H1 (cell line): ENCODE measurements at regions not wholly inside any gene's neighbourhood (a gene's known extent, or its start where the extent isn't known, plus 50 kb on each side); places are given as distances from the start of the nearest gene placed in this dataset.

Source experiments
- CTCF ChIA-PET: fragments of 300-600 bp; sonication (Branson Sonifier 250); formaldehyde crosslinking; loops from one replicate; lab custom pipeline; 2021; ENCODE audit not compliant: partially characterized antibody; lab: Charles Lee
- POLR2A ChIA-PET: fragments of 300-600 bp; sonication (Branson Sonifier 250); formaldehyde crosslinking; loops from one replicate; lab custom pipeline; 2021; ENCODE audit warnings: inconsistent platforms; ENCODE audit not compliant: partially characterized antibody; lab: Charles Lee
- DNase-seq, 2 experiments: peaks; one replicate each; pipeline versions ENCODE4 v3.0.0 to v3.0.0-alpha.2; 2010 to 2022; ENCODE audit warnings: low spot score in 2 of 2, low read depth in 1 of 2, mixed read lengths in 1 of 2
- FAIRE-seq: peaks from 2 replicates; lab custom pipeline; 2011; peaks lifted over from hg19 to GRCh38; lab: Jason Lieb, UNC
- H2AFZ ChIP-seq: 2 replicates; pipeline ENCODE4 v1.8.1; 2012; ENCODE audit warnings: low read length, inconsistent platforms
- H2AK5ac ChIP-seq: 2 replicates; pipeline ENCODE4 v1.6.1; 2013; ENCODE audit warnings: low read depth, low read length
- H2BK120ac ChIP-seq: replicated peaks from 2 replicates; pipeline ENCODE3; 2013; ENCODE audit warnings: low read depth, low read length, inconsistent platforms
- H2BK12ac ChIP-seq: 2 replicates; pipeline ENCODE4 v1.6.1; 2013; ENCODE audit warnings: low read depth, low read length
- H2BK15ac ChIP-seq: 2 replicates; pipeline ENCODE4 v1.6.1; 2013; ENCODE audit warnings: low read length
- H2BK20ac ChIP-seq: 2 replicates; pipeline ENCODE4 v1.6.1; 2013; ENCODE audit warnings: low read length
- H2BK5ac ChIP-seq: 2 replicates; pipeline ENCODE4 v1.6.1; 2013; ENCODE audit warnings: low read depth, low read length
- H3K14ac ChIP-seq: 2 replicates; pipeline ENCODE4 v1.6.1; 2013; ENCODE audit warnings: inconsistent platforms; ENCODE audit not compliant: insufficient read length
- H3K18ac ChIP-seq: 2 replicates; pipeline ENCODE4 v1.6.1; 2013; ENCODE audit warnings: low read length; ENCODE audit errors: extremely low read depth
- H3K23ac ChIP-seq: 2 replicates; pipeline ENCODE4 v1.6.1; 2013; ENCODE audit warnings: inconsistent platforms; ENCODE audit not compliant: insufficient read length
- H3K23me2 ChIP-seq: 2 replicates; pipeline ENCODE4 v1.6.1; 2013; ENCODE audit warnings: low read depth, low read length
- H3K27ac ChIP-seq: 2 replicates; pipeline ENCODE4 v1.6.1; 2011; ENCODE audit warnings: low read depth, low read length, inconsistent platforms
- H3K27me3 ChIP-seq, 4 experiments: replicated peaks in 1 of 4; 1 replicate in 1 of 4; 2 replicates in 3 of 4; pipeline versions ENCODE4 v1.6.1 to v1.8.1; 2011 to 2013; ENCODE audit warnings: low read length in 3 of 4, mild to moderate bottlenecking in 3 of 4, inconsistent platforms in 2 of 4, mixed read lengths in 2 of 4, moderate library complexity in 1 of 4; ENCODE audit not compliant: control insufficient read depth in 3 of 4, insufficient read depth in 3 of 4; ENCODE audit errors: extremely low read depth in 1 of 4
- H3K36me3 ChIP-seq, 4 experiments: 2 replicates each; pipeline versions ENCODE4 v1.6.1 to v1.8.1; 2011 to 2013; ENCODE audit warnings: mild to moderate bottlenecking in 4 of 4, low read length in 3 of 4, moderate library complexity in 2 of 4, control low read depth in 1 of 4, inconsistent platforms in 1 of 4; ENCODE audit not compliant: insufficient read depth in 4 of 4, control insufficient read depth in 2 of 4
- H3K4ac ChIP-seq: replicated peaks from 2 replicates; pipeline ENCODE3; 2013; ENCODE audit warnings: low read length, low read depth, mixed read lengths, inconsistent platforms; ENCODE audit not compliant: insufficient read length
- H3K4me1 ChIP-seq, 4 experiments: replicated peaks in 1 of 4; 1 replicate in 1 of 4; 2 replicates in 3 of 4; pipeline versions ENCODE4 v1.6.1 to v1.8.1; 2011 to 2013; ENCODE audit warnings: low read length in 3 of 4, inconsistent platforms in 2 of 4, mixed read lengths in 1 of 4; ENCODE audit not compliant: insufficient read depth in 4 of 4, control insufficient read depth in 3 of 4
- H3K4me2 ChIP-seq, 2 experiments: 2 replicates each; pipeline versions ENCODE4 v1.6.1 to v1.8.1; 2011 to 2013; ENCODE audit warnings: low read depth in 2 of 2, low read length in 2 of 2, control low read depth in 1 of 2, inconsistent platforms in 1 of 2, mild to moderate bottlenecking in 1 of 2; ENCODE audit not compliant: insufficient read depth in 1 of 2
- H3K4me3 ChIP-seq, 4 experiments: fragments of 200-600, 300-600 bp in 1 of 4; sonication (generic), shearing (Covaris generic), sonication (Bioruptor Twin) in 1 of 4; 2 replicates each; pipeline versions ENCODE4 v1.5.1 to v1.8.1; 2011 to 2016; ENCODE audit warnings: low read length in 4 of 4, low read depth in 3 of 4, control low read depth in 2 of 4, inconsistent platforms in 2 of 4, mild to moderate bottlenecking in 2 of 4, mixed read lengths in 1 of 4, moderate library complexity in 1 of 4; ENCODE audit not compliant: insufficient read depth in 2 of 4; ENCODE audit errors: extremely low read depth in 1 of 4
- H3K56ac ChIP-seq: replicated peaks from 2 replicates; pipeline ENCODE3; 2013; ENCODE audit warnings: low read depth, mild to moderate bottlenecking, mixed read lengths, low read length, inconsistent platforms; ENCODE audit not compliant: insufficient read length
- H3K79me1 ChIP-seq: 2 replicates; pipeline ENCODE4 v1.6.1; 2013; ENCODE audit warnings: low read depth, low read length, control low read depth
- H3K79me2 ChIP-seq, 2 experiments: 2 replicates each; pipeline versions ENCODE4 v1.6.1 to v1.8.1; 2012 to 2013; ENCODE audit warnings: low read length in 2 of 2, mild to moderate bottlenecking in 2 of 2, inconsistent platforms in 1 of 2; ENCODE audit not compliant: insufficient read depth in 2 of 2, control insufficient read depth in 1 of 2
- H3K9ac ChIP-seq, 4 experiments: replicated peaks in 1 of 4; 1 replicate in 1 of 4; 2 replicates in 3 of 4; pipeline versions ENCODE4 v1.6.1 to v1.8.1; 2011 to 2013; ENCODE audit warnings: low read depth in 3 of 4, low read length in 3 of 4, control low read depth in 2 of 4, mild to moderate bottlenecking in 2 of 4, moderate library complexity in 2 of 4, inconsistent platforms in 1 of 4; ENCODE audit errors: extremely low read depth in 1 of 4
- H3K9me3 ChIP-seq, 2 experiments: 2 replicates each; pipeline versions ENCODE4 v1.6.1 to v1.8.1; 2012 to 2013; ENCODE audit warnings: mild to moderate bottlenecking in 2 of 2, moderate library complexity in 2 of 2, control low read depth in 1 of 2, inconsistent platforms in 1 of 2, low read depth in 1 of 2, low read length in 1 of 2, mixed read lengths in 1 of 2; ENCODE audit not compliant: insufficient read depth in 2 of 2
- H4K20me1 ChIP-seq, 2 experiments: replicated peaks in 1 of 2; 2 replicates each; pipeline versions ENCODE3 to v1.8.1; 2011 to 2013; ENCODE audit warnings: inconsistent platforms in 2 of 2, low read length in 2 of 2, mild to moderate bottlenecking in 1 of 2; ENCODE audit not compliant: insufficient read depth in 2 of 2, control insufficient read depth in 1 of 2
- H4K5ac ChIP-seq: 2 replicates; pipeline ENCODE4 v1.6.1; 2013; ENCODE audit warnings: low read length, low read depth, mixed read lengths, inconsistent platforms; ENCODE audit not compliant: insufficient read length
- H4K8ac ChIP-seq: 2 replicates; pipeline ENCODE4 v1.8.0; 2013; ENCODE audit warnings: mild to moderate bottlenecking, moderate library complexity, low read length, inconsistent platforms; ENCODE audit not compliant: insufficient read depth; ENCODE audit errors: extremely low read depth
- H4K91ac ChIP-seq: replicated peaks from 2 replicates; pipeline ENCODE3; 2013; ENCODE audit warnings: low read length, mixed read lengths, inconsistent platforms; ENCODE audit not compliant: insufficient read length
- BCL11A ChIP-seq, 2 experiments: IDR thresholded peaks; one replicate each; pipeline ENCODE4 v1.6.1; 2011; ENCODE audit warnings: low read depth in 2 of 2, low read length in 2 of 2, mild to moderate bottlenecking in 2 of 2
- BRCA1 ChIP-seq: IDR thresholded peaks from 2 replicates; pipeline ENCODE4 v1.6.1; 2012; ENCODE audit warnings: low read depth, low read length, improper control_type of control experiment
- EP300 ChIP-seq, 2 experiments: IDR thresholded peaks; 1 replicate in 1 of 2; 2 replicates in 1 of 2; pipeline ENCODE4 v1.6.1; 2011 to 2012; ENCODE audit warnings: low read depth in 2 of 2, low read length in 2 of 2, mild to moderate bottlenecking in 2 of 2, borderline replicate concordance in 1 of 2, inconsistent platforms in 1 of 2, moderate library complexity in 1 of 2
- POU5F1 ChIP-seq: IDR thresholded peaks from 2 replicates; pipeline ENCODE4 v1.6.1; 2011; ENCODE audit warnings: low read depth, mild to moderate bottlenecking, low read length, moderate library complexity
- RXRA ChIP-seq: IDR thresholded peaks from 2 replicates; pipeline ENCODE4 v1.6.1; 2011; ENCODE audit warnings: low read depth, mild to moderate bottlenecking, low read length, moderate library complexity; ENCODE audit not compliant: insufficient read depth
- SIRT6 ChIP-seq: IDR thresholded peaks from one replicate; pipeline ENCODE4 v1.7.1; 2012; ENCODE audit warnings: low read length, inconsistent platforms
- SUZ12 ChIP-seq: fragments of 200-600 bp; sonication (generic); IDR thresholded peaks from 2 replicates; pipeline ENCODE4 v1.6.1; 2012; ENCODE audit warnings: mild to moderate bottlenecking, inconsistent platforms, low read length, moderate library complexity, mixed read lengths
- TBP ChIP-seq: IDR thresholded peaks from 2 replicates; pipeline ENCODE4 v1.6.1; 2011; ENCODE audit warnings: low read depth, low read length, improper control_type of control experiment
- TEAD4 ChIP-seq: IDR thresholded peaks from 2 replicates; pipeline ENCODE4 v1.6.1; 2012; ENCODE audit warnings: low read depth, low read length, inconsistent platforms, mixed read lengths
- WGBS, 2 experiments: shearing (Covaris generic) in 1 of 2; methylation state at CpG; one replicate each; pipeline versions ENCODE4 v1.1.6 to v1.1.7; 2013 to 2015; ENCODE audit warnings: low lambda C conversion rate in 2 of 2, mixed read lengths in 2 of 2, inconsistent platforms in 1 of 2, low coverage in 1 of 2, missing lambda C conversion rate in 1 of 2; ENCODE audit not compliant: insufficient replicate concordance in 2 of 2, insufficient coverage in 1 of 2, insufficient read length in 1 of 2; ENCODE audit errors: extremely low coverage in 1 of 2, missing lambda C conversion rate in 1 of 2; 5-methylcytosine and 5-hydroxymethylcytosine counted together
- TF ChIP-seq, protein P1 (sequence below): IDR thresholded peaks from 2 replicates; pipeline ENCODE4 v1.6.1; 2011; ENCODE audit warnings: low read depth, mild to moderate bottlenecking, low read length; ENCODE audit not compliant: insufficient read depth
- TF ChIP-seq, protein P2 (sequence below): IDR thresholded peaks from 2 replicates; pipeline ENCODE4 v1.6.1; 2012; ENCODE audit warnings: inconsistent platforms
- TF ChIP-seq, protein P3 (sequence below): IDR thresholded peaks from 2 replicates; pipeline ENCODE4 v1.6.1; 2012; ENCODE audit warnings: inconsistent platforms
- TF ChIP-seq, protein P4 (sequence below): IDR thresholded peaks from 2 replicates; pipeline ENCODE4 v1.6.1; 2011; ENCODE audit warnings: low read length, improper control_type of control experiment

DNA sequence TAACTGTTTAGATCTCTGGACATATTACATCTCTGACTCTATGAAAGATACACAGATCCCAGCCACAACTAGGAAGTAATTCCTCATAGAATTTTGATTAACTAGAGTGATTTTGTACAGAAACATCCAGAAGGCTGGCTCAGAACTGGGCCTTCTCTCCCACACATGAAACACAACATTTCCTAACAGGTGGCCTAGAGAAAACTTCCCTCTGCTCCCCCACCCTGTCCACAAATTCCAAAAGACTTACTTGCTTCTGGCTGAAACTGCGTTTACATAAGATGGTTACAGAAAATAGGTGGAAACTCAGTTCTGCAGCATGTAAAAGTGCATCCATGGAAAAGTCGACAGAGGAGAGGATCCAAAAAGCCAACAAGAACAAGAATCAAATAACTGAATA, 132.9 kb downstream of the FZD1 start:
- Histone ChIP-seq H3K23ac (no peak overlapping the region), H3K27me3 (no peaks in the 10 kb centered on the region; a peak in 1 of 7 replicates), H3K4me3 (no peak overlapping the region), H2BK12ac (no peak overlapping the region), H4K5ac (no peak overlapping the region), H3K4ac (no peak overlapping the region), H3K18ac (no peak overlapping the region), H3K4me1 (no peaks in the 10 kb centered on the region), H3K4me2 (no peak overlapping the region), H2AK5ac (no peak overlapping the region), H3K79me2 (no peaks in the 10 kb centered on the region), H2AFZ (no peak overlapping the region), H2BK120ac (no peak overlapping the region), H2BK15ac (no peak overlapping the region), H2BK20ac (no peak overlapping the region), H4K91ac (no peak overlapping the region), H3K9ac (no peak overlapping the region), H3K27ac (no peak overlapping the region), H3K9me3 (no peaks in the 10 kb centered on the region; a peak in 1 of 4 replicates), H4K20me1 (no peaks in the 10 kb centered on the region), H3K14ac (no peak overlapping the region), H3K23me2 (no peaks in the 10 kb centered on the region), H3K36me3 (no peaks in the 10 kb centered on the region), H4K8ac (no peak overlapping the region), H3K56ac (no peak overlapping the region), H3K79me1 (no peaks in the 10 kb centered on the region), H2BK5ac (no peak overlapping the region)
- WGBS, 2 experiments = 90% methylated on average over 2 of the region's 2 CpGs; no CpG with 5 or more reads in 1 of the 2 experiments
- no peak for DNase-seq
- CTCF ChIA-PET = no interaction called here
- POLR2A ChIA-PET = no interaction called here
- FAIRE-seq = no peak
- TF ChIP-seq TBP = no peak
- TF ChIP-seq, protein P1, sequence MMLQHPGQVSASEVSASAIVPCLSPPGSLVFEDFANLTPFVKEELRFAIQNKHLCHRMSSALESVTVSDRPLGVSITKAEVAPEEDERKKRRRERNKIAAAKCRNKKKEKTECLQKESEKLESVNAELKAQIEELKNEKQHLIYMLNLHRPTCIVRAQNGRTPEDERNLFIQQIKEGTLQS = no peak
- TF ChIP-seq SUZ12 = no peak
- no peak for TF ChIP-seq BRCA1
- TF ChIP-seq RXRA = no peak
- no peak for TF ChIP-seq BCL11A (IDR thresholded peaks at IDR 0.05; ENCODE audit: low read depth in 2 of 2, low read length in 2 of 2)
- TF ChIP-seq, protein P2, sequence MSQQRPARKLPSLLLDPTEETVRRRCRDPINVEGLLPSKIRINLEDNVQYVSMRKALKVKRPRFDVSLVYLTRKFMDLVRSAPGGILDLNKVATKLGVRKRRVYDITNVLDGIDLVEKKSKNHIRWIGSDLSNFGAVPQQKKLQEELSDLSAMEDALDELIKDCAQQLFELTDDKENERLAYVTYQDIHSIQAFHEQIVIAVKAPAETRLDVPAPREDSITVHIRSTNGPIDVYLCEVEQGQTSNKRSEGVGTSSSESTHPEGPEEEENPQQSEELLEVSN = no peak
- TF ChIP-seq, protein P3, sequence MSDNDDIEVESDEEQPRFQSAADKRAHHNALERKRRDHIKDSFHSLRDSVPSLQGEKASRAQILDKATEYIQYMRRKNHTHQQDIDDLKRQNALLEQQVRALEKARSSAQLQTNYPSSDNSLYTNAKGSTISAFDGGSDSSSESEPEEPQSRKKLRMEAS = no peak
- no peak for TF ChIP-seq POU5F1
- TF ChIP-seq TEAD4 = no peak
- TF ChIP-seq EP300 (IDR thresholded peaks at IDR 0.05; ENCODE audit: borderline replicate concordance in 1 of 2, low read depth in 2 of 2, low read length in 2 of 2) = no peak
- TF ChIP-seq, protein P4, sequence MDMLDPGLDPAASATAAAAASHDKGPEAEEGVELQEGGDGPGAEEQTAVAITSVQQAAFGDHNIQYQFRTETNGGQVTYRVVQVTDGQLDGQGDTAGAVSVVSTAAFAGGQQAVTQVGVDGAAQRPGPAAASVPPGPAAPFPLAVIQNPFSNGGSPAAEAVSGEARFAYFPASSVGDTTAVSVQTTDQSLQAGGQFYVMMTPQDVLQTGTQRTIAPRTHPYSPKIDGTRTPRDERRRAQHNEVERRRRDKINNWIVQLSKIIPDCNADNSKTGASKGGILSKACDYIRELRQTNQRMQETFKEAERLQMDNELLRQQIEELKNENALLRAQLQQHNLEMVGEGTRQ = no peak
- TF ChIP-seq SIRT6 = no peak
